NCI-H187 (cell line): ENCODE measurements at regions not wholly inside any gene's neighbourhood (a gene's known extent, or its start where the extent isn't known, plus 50 kb on each side); places are given as distances from the start of the nearest gene placed in this dataset.

Experiments used
- DNase-seq, 2 experiments: peaks; one replicate each; lab custom pipeline; 2025; lab: John Stamatoyannopoulos, UW

DNA sequence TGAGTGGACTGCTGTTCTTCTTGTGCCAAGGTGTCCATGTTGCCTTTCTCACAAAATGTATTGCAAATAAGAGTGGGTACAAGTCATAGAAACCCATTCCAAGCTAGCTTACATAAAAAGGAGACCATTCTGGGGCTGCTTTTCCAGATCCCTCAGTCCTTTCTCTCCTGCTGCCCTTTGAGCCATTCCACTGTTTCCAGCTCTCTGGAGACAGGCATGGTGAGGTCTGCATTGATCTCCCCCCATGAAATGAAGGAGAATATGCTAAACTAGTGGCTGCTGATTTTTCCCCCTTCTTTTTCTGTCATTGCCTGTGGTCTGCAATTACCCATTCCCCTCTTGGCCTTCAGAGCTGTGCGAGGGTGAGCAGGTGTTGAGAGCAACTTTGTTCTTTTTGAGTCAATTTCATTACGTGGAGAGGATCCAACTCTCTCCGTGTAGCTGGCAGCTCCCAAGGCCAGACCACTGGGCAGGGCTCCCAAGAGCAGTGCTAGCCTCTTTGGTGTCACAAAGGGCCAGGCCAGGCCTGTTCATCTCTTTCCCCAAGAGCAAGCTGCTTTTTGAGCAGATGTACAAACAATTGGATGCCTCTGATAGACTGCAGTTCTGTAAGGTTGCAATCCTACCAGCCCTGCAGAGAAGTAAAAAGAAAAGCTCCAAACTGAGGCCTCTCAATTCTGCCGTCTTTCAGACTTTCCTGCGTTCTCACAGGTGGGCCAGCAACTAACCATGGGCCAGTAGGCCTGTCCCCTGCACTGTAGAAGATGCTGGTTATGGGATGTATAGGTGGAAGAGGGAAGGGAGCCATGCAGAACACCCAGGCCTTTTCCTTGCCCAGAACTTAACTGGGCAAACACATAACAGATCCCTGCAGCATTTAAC lies 96.1 kb upstream of the ARMC2 start:
- no peak for DNase-seq

GRCh38 chr6:108752733-108753590 lies 95.3 kb upstream of the ARMC2 start:
- no peak for DNase-seq

- DNase-seq = no peak
Measured at GRCh38 chr6:108755257-108756240, 92.7 kb upstream of the ARMC2 start.

- no peak for DNase-seq
Measured at GRCh38 chr6:108757357-108757756, 90.9 kb upstream of the ARMC2 start.

DNA sequence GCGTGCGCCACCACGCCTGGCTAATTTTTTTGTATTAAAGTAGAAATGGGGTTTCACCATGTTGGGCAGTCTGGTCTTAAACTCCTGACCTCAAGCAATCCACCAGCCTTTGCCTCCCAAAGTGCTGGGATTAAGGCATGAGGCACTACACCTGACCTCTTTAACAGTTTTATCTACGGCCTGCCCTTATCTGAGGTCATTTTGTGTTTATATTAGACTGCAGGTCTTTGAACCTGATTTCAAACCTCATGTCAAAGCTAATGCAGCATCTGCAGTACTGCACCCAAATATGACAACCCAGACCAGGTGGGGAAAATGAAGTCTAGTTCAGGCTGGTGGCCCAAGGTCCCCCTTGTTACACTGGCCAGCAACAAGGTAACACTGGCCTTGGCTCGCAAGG lies 89.3 kb upstream of the ARMC2 start:
- no peak for DNase-seq

GRCh38 chr6:108760126-108761050 lies 87.8 kb upstream of the ARMC2 start:
- no peak for DNase-seq

GRCh38 chr6:108762394-108762793 lies 85.8 kb upstream of the ARMC2 start:
- no peak for DNase-seq

DNA sequence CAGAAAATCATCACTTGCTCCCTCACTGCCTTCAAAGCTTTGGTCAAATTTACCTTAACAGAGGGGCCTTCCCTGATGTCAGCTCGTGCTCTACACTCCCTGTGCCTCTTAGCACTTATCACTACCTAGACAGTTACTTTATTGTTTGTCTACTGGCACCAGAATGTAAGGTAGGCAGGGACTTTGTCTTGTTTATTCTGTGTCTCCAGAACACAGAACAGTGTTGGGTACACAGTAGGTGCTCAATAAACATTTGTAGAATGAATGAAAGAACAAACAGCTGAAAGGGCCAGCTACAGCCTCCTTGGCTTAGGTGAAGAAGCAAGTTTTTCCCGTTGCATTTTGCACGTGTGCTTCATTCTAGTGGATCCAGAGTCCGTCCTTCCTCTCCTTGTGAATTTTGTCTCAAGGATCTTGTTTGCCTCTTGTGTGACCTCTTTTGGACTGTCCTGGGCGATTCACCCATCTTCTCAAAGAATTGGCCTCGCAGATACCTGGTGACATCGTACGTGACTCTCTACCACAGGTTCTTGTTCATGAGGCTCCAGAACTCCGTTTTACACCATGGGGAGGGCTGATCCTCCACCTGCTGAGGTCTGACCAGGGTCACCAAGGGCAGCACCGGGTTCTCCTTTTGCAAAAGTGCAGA lies 84.2 kb upstream of the ARMC2 start:
- no peak for DNase-seq

DNA sequence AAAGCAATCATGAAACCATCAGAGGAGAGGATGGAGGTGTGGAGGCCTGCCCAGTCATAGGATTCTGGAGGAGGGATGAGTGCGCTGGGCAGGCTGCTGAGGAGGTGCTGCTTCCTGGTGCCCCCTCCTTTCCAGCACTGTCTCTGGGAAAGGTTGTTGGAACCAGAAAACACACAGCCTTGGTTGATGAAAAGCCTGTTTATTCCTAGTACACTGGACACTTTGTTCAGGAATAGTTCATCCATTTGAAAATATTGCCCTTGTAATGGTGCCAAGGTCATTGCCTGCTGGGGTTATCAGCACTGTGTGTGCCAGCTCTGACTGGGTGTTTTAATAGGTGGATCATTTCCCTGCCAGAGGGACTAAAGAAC lies 83.7 kb upstream of the ARMC2 start:
- no peak for DNase-seq

- no peak for DNase-seq
Measured at GRCh38 chr6:108765495-108765894, 82.7 kb upstream of the ARMC2 start.

DNA sequence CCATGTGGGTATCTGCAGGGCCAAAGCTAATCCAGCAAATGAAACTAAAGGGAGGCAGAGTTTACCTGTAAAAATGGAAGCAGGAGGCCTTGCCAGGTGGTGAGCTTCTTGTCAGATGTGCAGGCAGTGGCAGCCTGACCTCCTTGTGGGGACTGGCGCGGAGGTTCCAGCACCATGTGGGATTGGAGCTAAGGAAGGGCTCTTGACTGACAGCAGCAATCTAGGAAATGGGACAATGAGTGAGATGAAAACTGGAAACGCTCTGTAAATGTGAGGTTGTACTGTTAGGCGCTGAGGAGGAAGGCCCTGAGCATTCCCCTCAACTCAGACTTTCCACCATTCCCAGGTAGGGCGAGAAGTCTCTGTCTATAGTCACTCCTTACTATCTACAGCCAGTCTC lies 81.8 kb upstream of the ARMC2 start:
- DNase-seq = no peak

GRCh38 chr6:108766886-108767285 lies 81.3 kb upstream of the ARMC2 start:
- DNase-seq = no peak

- no peak for DNase-seq
Measured at GRCh38 chr6:108767418-108768165, 80.6 kb upstream of the ARMC2 start.

DNA sequence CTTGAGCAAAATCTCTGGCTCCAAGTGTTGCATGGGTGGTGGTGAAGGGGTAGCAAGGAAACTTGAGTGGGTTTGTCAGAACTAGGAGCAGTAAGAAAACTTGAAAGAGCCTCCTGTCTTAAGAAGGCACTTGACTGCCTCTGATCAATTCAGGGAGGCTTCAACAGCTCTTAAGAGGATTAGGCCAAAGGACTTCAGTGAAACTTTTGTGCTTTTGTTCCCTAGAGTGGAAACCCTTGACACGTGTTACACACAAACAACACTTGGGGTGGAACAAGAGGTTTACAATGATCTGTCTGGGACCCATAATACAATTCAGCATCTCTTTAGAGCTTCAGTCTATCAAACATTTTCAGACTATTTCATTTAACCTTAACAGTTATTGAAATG lies 80.1 kb upstream of the ARMC2 start:
- DNase-seq = no peak

DNA sequence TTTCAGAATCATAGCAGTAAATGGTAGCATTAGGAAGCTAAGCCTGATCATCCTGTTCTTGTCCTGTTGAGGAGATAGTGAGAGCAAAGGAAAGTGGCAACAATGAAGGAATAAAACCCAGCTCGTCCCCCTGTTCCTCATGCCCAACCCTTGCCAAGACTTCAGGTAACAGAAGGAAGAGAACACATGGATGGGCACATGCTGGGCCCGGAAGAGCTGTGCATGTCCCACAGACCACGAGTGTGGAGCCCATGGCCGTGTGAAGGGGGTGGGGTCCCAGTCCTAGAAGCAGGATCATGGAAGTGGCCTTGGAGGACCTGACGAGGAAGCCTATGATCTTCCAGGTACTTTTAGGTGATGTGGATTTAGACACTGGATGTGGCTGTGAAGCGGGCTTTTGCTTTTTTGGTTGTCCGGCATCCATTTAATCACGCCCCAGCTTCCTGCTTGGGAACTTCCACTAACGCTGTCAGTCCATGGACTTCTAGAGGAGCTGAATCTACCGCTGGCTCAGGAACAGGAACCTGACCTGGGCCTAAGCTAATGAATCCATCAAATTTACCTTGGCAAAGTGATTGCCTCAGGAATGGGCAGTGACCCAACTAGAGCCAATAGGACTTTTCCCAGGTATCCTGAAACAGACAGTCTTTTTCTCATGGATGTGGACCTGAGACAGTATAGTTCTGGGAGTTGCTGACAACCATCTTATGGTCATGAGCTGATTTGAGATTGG lies 79.3 kb upstream of the ARMC2 start:
- no peak for DNase-seq

GRCh38 chr6:108771421-108771820 lies 76.8 kb upstream of the ARMC2 start:
- no peak for DNase-seq

- no peak for DNase-seq
Measured at GRCh38 chr6:108774555-108774954, 73.7 kb upstream of the ARMC2 start.

DNA sequence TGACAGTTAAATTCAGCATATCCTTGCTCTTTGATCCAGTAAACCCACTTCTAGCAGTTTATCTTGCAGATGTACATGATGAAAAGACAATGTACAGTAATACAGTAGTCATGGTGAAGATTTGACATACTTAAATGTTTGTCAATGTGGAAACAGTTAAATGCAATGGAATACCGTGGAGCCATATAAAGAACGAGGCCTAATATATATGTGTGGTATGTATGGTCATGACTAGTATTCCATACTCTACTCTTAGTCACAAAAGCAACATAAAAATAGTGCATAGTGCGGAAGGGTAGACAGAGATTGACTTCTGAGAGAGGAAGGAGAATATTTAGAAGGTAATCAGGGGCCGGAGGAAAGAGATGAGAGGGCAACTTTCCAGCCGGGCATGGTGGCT lies 70.7 kb upstream of the ARMC2 start:
- DNase-seq = no peak
